Endothelial cell of hepatic sinusoid (primary cell): ENCODE measurements at regions not wholly inside any gene's neighbourhood (a gene's known extent, or its start where the extent isn't known, plus 50 kb on each side); places are given as distances from the start of the nearest gene placed in this dataset.

Experiments
- in situ Hi-C: cut with HindIII; loops from 2 replicates; pipeline ENCODE4 v1.10.0; 2017; ENCODE audit warnings: low sequenced_read_pairs

DNA sequence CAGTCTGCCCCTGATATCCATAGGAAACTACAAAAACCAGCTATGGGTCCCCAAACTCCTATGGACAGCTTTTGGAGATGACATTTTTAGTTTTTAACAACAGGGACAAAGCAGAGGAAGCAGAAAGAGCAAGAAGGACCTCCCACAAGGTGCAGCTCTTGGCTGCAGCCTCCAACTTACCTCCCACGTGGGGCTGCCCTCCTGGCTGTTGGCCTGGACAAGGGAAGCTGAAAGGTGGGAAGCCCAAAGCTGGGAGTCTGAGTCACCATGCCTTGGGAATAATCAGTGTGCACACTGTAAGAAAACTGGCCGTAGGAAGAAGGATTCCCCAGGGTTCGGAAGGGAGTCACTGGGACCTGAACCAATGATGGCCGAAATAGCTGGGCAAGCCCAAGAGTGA is 51.8 kb upstream of the PAX1 start:
- in situ Hi-C loops = no loop called here

GRCh38 chr20:21643417-21643816 is 62.0 kb upstream of the PAX1 start:
- in situ Hi-C loops = no loop called here

- in situ Hi-C loops = no loop called here
These were observed 64.9 kb upstream of the PAX1 start for GRCh38 chr20:21640556-21640955.

DNA sequence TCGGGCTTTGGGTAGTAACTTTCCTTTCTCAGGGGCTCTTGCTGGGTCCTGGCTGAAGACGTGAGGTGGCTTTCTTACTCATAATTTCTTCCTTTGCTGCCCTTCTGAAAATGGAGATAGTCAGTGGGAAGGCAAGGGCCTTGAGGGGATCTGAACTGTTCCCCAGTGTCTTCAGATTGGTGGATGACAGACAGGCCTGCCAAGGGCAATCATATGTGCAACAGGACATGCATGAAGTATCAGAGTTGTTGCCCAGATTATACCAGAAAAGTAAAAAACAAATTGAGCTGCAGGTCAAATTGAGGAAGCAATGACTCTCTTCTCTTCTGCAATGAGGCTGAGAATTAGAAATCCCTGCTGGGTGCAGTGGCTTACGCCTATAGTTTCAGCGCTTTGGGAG is 71.6 kb upstream of the PAX1 start:
- in situ Hi-C loops = no loop called here

DNA sequence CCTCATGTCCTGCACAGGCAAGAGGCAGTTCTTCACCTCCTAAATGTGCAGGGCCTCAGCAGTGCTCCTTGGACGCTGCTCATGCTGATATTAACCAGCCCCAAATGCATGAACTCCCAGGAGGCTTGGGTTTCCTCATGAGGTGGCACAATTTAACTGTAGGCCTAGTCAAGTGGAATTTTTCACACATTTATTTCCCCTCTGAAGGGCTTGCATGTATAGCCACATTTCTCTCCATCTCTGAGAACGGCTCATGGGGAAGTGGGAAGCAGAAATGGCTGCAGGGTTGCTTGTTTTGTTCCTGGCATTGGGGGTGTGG is 72.8 kb upstream of the PAX1 start:
- in situ Hi-C loops = no loop called here

DNA sequence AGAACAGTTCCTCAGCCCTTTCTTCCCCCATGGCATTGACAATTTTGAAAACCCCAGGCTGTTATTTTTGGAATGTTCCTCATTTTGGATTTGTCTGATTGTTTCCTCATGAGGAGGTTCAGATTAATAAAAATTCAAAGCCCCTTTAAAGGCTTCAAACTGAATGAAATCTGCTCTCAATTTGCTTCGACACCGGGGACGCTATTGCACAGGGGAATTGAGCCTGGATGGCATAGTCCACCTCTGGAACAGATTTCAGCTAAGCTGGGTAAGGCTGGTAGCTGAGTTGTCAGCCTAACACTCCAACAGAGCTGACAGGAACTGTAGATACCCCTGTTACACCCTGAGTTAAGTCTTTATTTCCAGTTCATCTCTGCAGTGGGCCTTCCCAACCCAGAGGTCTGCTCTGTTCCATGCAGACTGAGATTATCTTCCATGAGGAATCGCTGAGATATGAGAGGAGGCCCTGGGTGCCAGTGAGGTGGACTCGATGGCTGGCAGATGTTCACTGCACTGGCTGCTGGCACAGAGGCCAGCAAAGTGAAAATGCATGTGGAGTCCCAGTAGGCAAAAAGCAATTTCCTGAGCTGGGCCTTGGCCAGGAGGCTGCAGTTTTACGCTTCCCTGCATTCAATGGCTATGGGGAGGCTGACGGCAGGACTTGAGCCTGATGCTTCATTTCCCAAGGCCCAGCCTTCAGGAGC is 73.3 kb upstream of the PAX1 start:
- in situ Hi-C loops = no loop called here

DNA sequence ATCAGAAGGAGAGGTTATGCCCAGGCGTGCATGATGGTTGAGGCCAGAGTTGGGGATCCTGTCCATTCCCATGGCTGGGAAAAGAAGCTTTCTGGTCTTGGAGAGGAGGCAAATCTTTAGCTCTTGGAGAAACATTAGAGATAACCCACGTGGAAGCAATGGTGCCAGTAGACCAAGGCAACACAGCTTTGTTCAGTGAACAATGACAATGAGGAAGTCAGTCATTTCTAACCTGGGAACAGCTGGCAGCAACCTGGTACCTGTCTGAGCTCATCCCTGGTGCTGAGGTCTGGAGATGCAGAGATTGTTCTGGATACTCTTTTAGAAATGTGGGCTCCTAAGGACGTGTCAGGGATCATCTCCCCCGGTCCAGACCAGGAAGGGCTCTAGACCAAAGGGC is 76.7 kb upstream of the PAX1 start:
- in situ Hi-C loops = loop anchor here (5.0 kb wide), 1 partner anchor 39 kb away; no protein-coding TSS in a partner anchor

GRCh38 chr20:21623781-21624094 is 81.7 kb upstream of the PAX1 start:
- in situ Hi-C loops = no loop called here

GRCh38 chr20:21623074-21623780 is 82.2 kb upstream of the PAX1 start:
- in situ Hi-C loops = no loop called here

GRCh38 chr20:21622097-21622857 is 83.2 kb upstream of the PAX1 start:
- in situ Hi-C loops = no loop called here

DNA sequence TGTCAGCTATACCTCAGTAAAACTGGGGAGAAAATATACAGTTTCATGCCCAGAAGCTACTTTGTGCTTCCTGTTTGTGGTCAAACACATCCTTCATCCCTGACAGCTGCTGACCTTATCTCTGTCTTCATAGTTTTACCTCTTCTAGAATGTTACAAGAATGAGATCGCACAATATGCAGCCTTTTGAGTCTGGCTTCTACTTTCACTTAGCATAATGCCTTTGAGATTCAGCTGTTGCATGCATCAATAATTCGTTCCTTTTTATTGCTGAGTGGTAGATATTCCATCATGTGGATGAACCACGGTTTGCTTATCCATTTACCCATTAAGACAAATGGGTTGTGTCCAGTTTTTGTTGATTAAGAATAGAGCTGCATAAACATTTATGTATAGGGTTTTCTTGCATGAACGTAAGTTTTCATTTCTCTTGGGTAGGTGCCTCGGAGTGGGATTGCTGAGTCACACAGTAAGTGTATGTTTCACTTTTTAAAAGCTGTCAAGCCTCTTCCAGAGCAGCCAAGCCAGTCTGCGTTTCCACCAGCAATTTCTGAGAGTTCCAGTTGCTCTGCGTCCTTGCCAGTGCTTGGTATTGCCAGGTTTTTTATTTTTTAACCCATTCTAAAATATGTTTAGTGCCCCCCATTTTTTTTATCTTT is 86.6 kb upstream of the PAX1 start:
- in situ Hi-C loops = no loop called here

- in situ Hi-C loops = no loop called here
These were observed 89.8 kb upstream of the PAX1 start for GRCh38 chr20:21615617-21616080.

- in situ Hi-C loops = no loop called here
These were observed 90.5 kb upstream of the PAX1 start for GRCh38 chr20:21614980-21615379.

- in situ Hi-C loops = no loop called here
These were observed 92.0 kb upstream of the PAX1 start for GRCh38 chr20:21613512-21613911.

DNA sequence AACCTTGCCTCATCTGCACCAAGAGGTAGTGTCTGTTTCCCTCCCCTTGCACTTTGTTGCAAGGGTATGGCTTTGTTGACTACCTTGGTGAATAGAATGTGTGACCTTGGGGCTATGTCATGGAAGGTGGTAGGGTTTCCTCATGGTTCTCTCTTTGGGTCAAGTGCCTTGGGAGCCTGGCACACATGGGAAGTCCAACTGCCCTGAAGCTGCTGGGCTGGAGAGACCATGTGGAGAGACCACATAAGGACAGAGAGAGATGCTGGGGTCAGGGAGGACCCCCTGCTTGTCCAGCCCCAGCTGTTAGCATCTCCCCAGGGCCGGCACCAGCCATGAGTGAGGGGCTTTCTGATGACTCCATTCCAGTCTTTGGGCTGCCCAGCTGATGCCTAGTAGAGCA is 95.5 kb upstream of the PAX1 start:
- in situ Hi-C loops = no loop called here

GRCh38 chr20:21609221-21609620 is 95.4 kb upstream of the NKX2-2 start:
- in situ Hi-C loops = no loop called here

- in situ Hi-C loops = no loop called here
These were observed 94.9 kb upstream of the NKX2-2 start for GRCh38 chr20:21608777-21609176.

DNA sequence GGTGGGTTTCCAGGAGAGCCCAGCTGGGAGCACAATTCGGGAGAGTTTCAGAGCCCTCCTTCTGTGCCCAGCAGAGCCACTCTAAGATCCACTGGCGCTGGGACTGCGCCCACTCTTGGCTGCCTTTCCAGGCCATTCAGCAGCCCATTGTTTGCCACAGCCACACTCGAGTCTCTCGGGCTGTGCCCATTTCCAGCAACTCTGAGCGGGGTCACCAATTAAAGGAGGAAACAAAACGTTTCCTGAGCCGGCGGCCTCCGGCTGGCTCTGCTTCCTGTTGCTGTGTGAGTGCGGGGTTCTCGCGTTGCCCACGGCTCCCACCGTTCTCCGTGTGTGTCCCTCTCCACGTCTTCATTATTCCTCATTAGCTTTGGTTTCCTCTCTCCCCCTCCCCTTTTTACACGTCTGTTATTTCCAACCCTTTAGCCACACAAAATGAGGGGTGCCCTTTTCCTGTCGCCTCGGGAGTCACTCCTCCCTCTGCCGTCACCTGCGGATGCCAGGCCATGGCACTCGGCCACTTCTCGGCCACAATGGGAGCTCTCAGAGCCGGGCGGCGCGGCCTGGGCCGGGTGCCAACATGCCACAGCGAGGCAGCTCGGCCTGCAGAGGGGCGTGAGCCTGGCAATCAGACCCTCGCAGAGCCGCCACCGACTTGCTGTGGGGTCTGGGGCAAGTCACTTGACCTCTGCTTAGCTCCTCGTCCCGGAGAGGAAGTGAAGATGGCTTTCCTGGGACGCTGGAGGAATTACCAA is 94.3 kb upstream of the NKX2-2 start:
- in situ Hi-C loops = no loop called here

DNA sequence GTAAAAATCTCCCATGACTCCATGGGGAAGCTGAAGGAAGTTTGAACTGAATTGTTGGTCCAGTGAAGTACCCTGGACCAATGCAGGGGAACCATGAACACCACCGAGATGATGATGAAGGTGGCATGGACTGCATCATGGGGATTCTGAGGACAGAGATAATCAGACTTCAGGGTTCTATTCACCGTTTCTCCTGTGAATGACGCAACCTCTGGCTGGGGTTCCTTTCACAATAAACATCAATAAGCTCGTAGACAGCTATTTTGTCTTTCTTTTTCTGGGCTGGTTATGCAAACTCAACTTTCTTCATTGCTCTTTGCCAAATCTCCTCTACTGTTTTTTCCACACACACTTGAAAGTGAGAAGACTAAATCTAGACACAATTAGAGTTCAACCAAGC is 87.9 kb upstream of the NKX2-2 start:
- in situ Hi-C loops = no loop called here

- in situ Hi-C loops = no loop called here
These were observed 72.8 kb upstream of the NKX2-2 start for GRCh38 chr20:21586682-21587081.
